Fibroblast of peridontal ligament (primary cell): ENCODE measurements at regions not wholly inside any gene's neighbourhood (a gene's known extent, or its start where the extent isn't known, plus 50 kb on each side); places are given as distances from the start of the nearest gene placed in this dataset.
"Not testable (repeated sequence)": the region's sequence is repeated elsewhere in the genome, so short reads cannot be mapped to it uniquely, and the experiment has no call there.

Experiments
- DNase-seq: peaks from one replicate; pipeline ENCODE4 v3.0.0-alpha.2; 2010; ENCODE audit errors: extremely low read depth

- DNase-seq, result peak; percentile 74
Measured at GRCh38 chr17:63250830-63251229, 195.3 kb downstream of the CYB561 start.

- no peak for DNase-seq
Measured at GRCh38 chr17:63258785-63259184, 187.3 kb downstream of the CYB561 start.

- DNase-seq, result no peak
Measured at GRCh38 chr17:63262751-63263476, 183.2 kb downstream of the CYB561 start.

GRCh38 chr17:63265526-63265925, 180.6 kb downstream of the CYB561 start:
- no peak for DNase-seq

GRCh38 chr17:63267846-63268245, 178.3 kb downstream of the CYB561 start:
- DNase-seq, result no peak

GRCh38 chr17:63268827-63269226, 177.3 kb downstream of the CYB561 start:
- DNase-seq, result no peak

- DNase-seq, result no peak
Measured at GRCh38 chr17:63270610-63271009, 175.5 kb downstream of the CYB561 start.

- DNase-seq, result peak; percentile 74
Measured at GRCh38 chr17:63274146-63274545, 172.0 kb downstream of the CYB561 start.

- peak; percentile 96 for DNase-seq
Measured at GRCh38 chr17:63275318-63275970, 170.7 kb downstream of the CYB561 start.

GRCh38 chr17:63275971-63276745, 169.9 kb downstream of the CYB561 start:
- DNase-seq, result peak; percentile 69

GRCh38 chr17:63276821-63277220, 169.3 kb downstream of the CYB561 start:
- DNase-seq, result no peak

GRCh38 chr17:63277629-63278028, 168.5 kb downstream of the CYB561 start:
- DNase-seq, result no peak

GRCh38 chr17:63278728-63279442, 167.2 kb downstream of the CYB561 start:
- no peak for DNase-seq

- DNase-seq, result peak; percentile 73
Measured at GRCh38 chr17:63279498-63280230, 166.4 kb downstream of the CYB561 start.

GRCh38 chr17:63282455-63282854, 163.7 kb downstream of the CYB561 start:
- no peak for DNase-seq

- no peak for DNase-seq
Measured at GRCh38 chr17:63285551-63285950, 160.6 kb downstream of the CYB561 start.

- no peak for DNase-seq
Measured at GRCh38 chr17:63286254-63286653, 159.9 kb downstream of the CYB561 start.

- DNase-seq, result not testable (repeated sequence)
Measured at GRCh38 chr17:63287006-63287405, 159.1 kb downstream of the CYB561 start.

GRCh38 chr17:63289931-63290330, 156.2 kb downstream of the CYB561 start:
- no peak for DNase-seq

GRCh38 chr17:63290351-63290750, 155.8 kb downstream of the CYB561 start:
- DNase-seq, result no peak

- DNase-seq, result no peak
Measured at GRCh38 chr17:63290784-63291183, 155.3 kb downstream of the CYB561 start.
